GM10266 (cell line): ENCODE measurements at regions not wholly inside any gene's neighbourhood (a gene's known extent, or its start where the extent isn't known, plus 50 kb on each side); places are given as distances from the start of the nearest gene placed in this dataset.

Experiments used
- DNase-seq: peaks from one replicate; pipeline ENCODE4 v3.0.0; 2012; ENCODE audit errors: extremely low spot score
- TF ChIP-seq, protein P1 (sequence below): IDR thresholded peaks from 2 replicates; pipeline ENCODE4 v1.5.1; 2012; ENCODE audit warnings: mild to moderate bottlenecking, low read depth; ENCODE audit not compliant: control insufficient read depth, insufficient read depth; ENCODE audit errors: missing control alignments

DNA sequence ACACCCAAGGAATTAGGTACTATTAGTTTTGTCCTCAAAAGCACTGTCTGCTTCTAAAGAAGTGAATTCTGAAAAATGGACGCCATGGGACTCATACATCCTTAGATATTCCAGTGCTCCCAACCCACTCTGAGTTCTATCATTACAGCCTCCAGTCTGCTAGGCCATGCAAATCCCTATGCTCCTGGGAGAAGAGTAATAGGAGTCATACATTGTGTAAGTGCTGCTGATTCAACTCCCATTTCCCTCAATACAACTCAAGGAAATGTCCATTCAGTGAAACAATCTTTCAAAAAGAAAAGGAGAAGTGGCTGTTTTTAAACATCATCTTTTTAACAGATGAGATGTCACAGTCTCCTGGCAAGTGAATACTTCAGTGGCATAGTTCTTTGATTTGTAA, 590.2 kb upstream of the LRRC4C start:
- TF ChIP-seq, protein P1, sequence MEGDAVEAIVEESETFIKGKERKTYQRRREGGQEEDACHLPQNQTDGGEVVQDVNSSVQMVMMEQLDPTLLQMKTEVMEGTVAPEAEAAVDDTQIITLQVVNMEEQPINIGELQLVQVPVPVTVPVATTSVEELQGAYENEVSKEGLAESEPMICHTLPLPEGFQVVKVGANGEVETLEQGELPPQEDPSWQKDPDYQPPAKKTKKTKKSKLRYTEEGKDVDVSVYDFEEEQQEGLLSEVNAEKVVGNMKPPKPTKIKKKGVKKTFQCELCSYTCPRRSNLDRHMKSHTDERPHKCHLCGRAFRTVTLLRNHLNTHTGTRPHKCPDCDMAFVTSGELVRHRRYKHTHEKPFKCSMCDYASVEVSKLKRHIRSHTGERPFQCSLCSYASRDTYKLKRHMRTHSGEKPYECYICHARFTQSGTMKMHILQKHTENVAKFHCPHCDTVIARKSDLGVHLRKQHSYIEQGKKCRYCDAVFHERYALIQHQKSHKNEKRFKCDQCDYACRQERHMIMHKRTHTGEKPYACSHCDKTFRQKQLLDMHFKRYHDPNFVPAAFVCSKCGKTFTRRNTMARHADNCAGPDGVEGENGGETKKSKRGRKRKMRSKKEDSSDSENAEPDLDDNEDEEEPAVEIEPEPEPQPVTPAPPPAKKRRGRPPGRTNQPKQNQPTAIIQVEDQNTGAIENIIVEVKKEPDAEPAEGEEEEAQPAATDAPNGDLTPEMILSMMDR: no peak
- no peak for DNase-seq

DNA sequence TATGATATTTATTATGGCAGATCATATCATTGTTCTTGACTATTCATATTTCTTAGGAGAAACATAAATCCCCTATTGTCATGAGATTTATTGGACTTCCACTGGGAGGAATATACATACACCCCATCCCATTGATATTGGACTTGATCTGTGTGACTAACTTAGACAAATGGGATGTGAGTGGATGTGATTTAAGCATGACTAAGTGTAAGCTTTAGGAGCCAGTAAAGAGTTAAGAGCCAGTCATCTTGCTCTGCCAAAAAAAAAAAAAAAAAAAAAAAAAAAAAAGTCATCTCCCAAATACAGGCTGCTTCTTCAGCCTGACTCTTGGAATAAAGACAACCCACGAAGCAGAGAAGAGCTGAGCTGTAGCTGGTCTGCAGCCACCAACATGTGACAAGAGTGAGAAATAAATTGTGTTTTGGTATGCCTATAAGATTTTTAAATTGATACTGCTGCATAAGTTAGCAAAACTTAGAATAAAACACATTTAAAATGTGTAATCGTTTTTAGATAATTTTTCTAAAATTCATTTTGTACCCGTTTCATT, 595.0 kb upstream of the LRRC4C start:
- no peak for DNase-seq
- TF ChIP-seq, protein P1: no peak

DNA sequence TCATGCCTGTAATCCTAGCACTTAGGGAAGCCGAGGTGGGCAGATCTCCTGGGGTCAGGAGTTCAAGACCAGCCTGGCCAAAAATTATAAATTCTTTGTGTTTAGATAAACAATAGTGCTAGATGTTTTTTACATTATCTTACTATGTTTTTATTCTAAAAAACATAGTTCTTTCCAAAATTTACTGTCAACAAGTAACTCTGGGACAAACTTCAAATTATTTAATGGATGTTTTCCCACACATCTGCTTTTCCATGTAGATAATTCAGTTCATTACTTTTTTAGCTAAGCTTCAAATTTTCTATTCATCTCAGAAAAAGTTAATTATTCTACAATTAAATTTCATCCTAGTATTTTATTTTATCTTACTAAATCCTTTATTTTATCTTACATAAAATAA, 596.2 kb upstream of the LRRC4C start:
- DNase-seq: no peak
- TF ChIP-seq, protein P1: no peak

DNA sequence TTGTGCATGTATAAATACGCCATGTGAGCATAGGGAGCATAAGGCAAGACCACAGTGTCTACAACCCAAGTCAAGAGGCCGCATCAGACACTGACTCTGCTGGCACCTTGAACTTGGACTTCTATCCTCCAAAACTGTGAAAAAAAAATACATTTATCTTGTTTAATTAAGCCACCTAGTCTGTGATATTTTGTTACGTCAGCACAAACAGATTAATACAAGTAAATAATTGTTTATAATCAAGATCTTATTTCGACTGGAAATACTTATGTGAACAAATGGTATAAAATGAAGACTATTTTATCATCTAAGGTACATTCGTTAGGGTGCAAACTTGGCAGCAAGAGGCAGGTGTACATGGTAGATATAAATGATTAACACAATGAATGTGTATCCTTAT, 599.3 kb upstream of the LRRC4C start:
- DNase-seq: no peak
- TF ChIP-seq, protein P1: no peak

DNA sequence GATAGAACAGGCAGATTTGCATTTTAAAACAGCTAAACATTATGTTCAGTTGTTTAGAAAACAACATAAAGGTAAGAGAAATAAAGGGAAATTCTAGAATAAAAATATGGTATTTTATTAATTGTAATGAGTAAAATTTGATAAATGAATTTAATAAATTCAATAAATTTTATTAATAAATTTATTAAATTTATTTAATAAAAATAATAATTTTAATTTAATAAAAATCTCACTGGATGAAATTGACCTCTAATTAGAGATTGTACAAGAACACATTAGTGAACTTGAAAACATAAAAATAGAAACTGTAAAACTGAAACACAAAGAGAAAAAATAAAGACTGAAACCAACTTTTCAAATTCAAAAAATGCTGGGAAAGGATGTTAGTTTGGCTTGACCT, 605.7 kb upstream of the LRRC4C start:
- no peak for DNase-seq
- TF ChIP-seq, protein P1: no peak

DNA sequence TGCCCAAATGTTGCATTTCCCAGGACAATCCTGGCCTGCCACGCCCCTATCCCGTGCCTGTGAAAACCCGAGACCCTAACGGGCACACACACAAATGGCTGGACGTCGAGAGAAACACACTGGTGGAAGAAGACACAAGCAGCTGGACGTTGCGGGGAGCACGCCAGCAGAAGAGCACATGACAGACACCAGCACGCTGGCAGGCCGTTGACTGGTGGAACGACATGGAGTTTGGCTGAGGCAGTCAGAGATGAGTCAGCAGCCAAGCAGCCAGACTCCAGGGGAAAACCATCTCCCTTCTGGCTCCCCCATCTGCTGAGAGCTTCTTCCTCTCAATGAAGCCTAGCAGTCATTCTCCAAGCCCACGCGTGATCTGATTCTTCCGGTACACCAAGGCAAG, 606.7 kb upstream of the LRRC4C start:
- TF ChIP-seq, protein P1: no peak
- DNase-seq: no peak

DNA sequence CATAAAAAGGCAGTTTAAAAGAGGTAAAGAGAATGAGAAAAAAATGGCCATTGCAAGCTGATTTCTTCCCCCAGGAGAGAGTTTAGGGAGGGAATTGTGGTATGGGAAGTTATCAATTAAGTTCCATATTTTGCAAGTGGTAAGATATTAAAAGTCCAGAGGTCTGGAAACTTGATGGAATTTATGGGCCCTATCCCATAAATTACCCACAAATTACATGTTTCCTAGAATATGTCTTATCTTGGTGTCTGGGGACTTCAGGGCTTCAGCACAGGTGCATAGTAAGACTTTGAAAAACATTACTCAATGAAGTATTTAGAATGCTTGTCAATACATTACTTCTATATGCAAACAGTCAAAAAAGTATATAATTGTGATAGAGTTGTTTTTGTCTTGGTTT, 614.9 kb upstream of the LRRC4C start:
- DNase-seq: no peak
- TF ChIP-seq, protein P1: no peak
